ENCODE measurements at regions not wholly inside any gene's neighbourhood (a gene's known extent, or its start where the extent isn't known, plus 50 kb on each side); places are given as distances from the start of the nearest gene placed in this dataset.
"Not testable (repeated sequence)": the region's sequence is repeated elsewhere in the genome, so short reads cannot be mapped to it uniquely, and the experiment has no call there.

DNA sequence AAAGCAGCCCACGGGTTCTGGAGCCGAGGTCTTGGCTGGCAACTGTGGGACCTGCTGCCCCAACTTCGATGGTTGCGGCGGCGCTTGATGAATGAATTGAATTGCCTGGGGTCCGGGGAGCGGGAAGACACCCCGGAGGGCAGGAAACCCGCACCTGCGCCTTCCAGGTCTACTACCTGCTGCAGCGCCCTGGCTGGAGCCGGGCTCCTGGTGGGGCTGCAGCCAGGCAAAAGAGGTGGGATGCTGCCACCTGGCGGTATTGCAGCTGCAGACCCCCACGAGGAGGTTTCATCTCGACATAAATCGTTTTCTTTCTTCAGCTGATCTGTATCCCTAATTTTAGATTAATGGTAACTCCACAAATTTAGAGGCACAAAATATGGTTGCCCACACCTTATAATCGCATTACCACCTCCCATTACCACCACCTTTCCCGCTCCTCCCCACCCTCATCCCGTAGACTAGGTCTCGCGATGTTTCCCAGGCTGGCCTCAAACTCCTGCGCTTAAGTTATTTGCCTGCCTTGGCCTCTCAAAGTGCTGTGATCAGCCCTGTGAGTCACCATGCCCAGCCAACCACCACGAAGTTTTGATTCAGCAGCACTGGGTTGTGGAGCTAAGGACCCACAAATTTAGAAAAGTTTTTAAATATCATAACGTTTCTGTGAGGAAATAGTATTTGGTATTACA is 1492.4 kb upstream of the DEFB115 start:
- TF ChIP-seq CTCF, POLR2A (IDR thresholded peaks at IDR 0.05): not testable (repeated sequence)

Measured in lower leg skin (tissue), 3 donors.